Nephron (organoid): ENCODE measurements at regions not wholly inside any gene's neighbourhood (a gene's known extent, or its start where the extent isn't known, plus 50 kb on each side); places are given as distances from the start of the nearest gene placed in this dataset.

ENCODE experiments used
- H3K27ac Mint-ChIP-seq, 3 experiments: 2 replicates each; pipeline ENCODE4 v1.8.0; 2020; ENCODE audit warnings: mixed read lengths in 3 of 3, mild to moderate bottlenecking in 2 of 3, moderate library complexity in 1 of 3
- H3K27me3 Mint-ChIP-seq: 2 replicates; pipeline ENCODE4 v1.8.0; 2021; ENCODE audit warnings: low read depth, mild to moderate bottlenecking, moderate library complexity, mixed read lengths
- H3K36me3 Mint-ChIP-seq: 2 replicates; pipeline ENCODE4 v1.8.0; 2020; ENCODE audit warnings: low read depth, mixed read lengths
- H3K4me1 Mint-ChIP-seq: 2 replicates; pipeline ENCODE4 v1.8.0; 2020; ENCODE audit warnings: mixed read lengths
- H3K4me3 Mint-ChIP-seq, 3 experiments: 2 replicates each; pipeline ENCODE4 v1.8.0; 2020; ENCODE audit warnings: mild to moderate bottlenecking in 3 of 3, mixed read lengths in 3 of 3, moderate library complexity in 2 of 3
- H3K9me3 Mint-ChIP-seq: 2 replicates; pipeline ENCODE4 v1.8.0; 2020; ENCODE audit warnings: mixed read lengths
- CTCF ChIP-seq, 3 experiments: fragments of 200-600 bp; sonication (generic); IDR thresholded peaks; one replicate each; pipeline ENCODE4 v1.5.0; 2021; ENCODE audit warnings: antibody characterized with exemption in 3 of 3; ENCODE audit not compliant: unreplicated experiment in 3 of 3

DNA sequence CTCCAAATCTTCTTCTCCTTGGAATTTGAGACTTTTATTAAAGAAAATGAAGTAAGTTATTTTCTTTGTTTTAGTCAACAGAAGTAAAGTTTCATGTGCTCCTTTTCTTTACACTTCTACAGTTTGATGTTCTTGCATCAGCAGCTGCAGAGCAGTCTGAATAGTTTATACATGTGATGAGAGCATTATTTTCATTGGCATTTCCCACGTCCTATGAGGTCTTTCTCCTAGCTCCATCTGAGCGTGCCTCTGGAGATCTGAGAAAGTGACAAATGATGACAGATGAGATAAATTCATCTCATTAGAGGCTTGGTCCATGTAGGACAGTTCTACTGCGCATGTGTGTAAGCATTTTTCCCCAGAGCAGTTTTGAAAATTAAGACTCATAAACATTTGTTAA is 1290.0 kb downstream of the UQCRFS1 start:
- Mint-ChIP-seq H3K27ac (no peak overlapping the region), H3K9me3 (peaks cover 9% of the 10 kb centered on the region), H3K36me3 (no peaks in the 10 kb centered on the region), H3K4me3 (no peak overlapping the region), H3K27me3 (no peaks in the 10 kb centered on the region), H3K4me1 (no peaks in the 10 kb centered on the region)
- no peak for TF ChIP-seq CTCF (IDR thresholded peaks at IDR 0.05; ENCODE audit: unreplicated experiment in 3 of 3)

GRCh38 chr19:27920774-27921173 is 1292.2 kb downstream of the UQCRFS1 start:
- Mint-ChIP-seq H3K4me3 (no peak overlapping the region), H3K27me3 (no peaks in the 10 kb centered on the region), H3K9me3 (peaks cover 9% of the 10 kb centered on the region), H3K4me1 (no peaks in the 10 kb centered on the region), H3K27ac (no peak overlapping the region), H3K36me3 (no peaks in the 10 kb centered on the region)
- no peak for TF ChIP-seq CTCF (IDR thresholded peaks at IDR 0.05; ENCODE audit: unreplicated experiment in 3 of 3)

- H3K27me3 Mint-ChIP-seq = no peaks in the 10 kb centered on the region
- H3K4me1 Mint-ChIP-seq = no peaks in the 10 kb centered on the region
- H3K9me3 Mint-ChIP-seq = peaks cover 12% of the 10 kb centered on the region
- TF ChIP-seq CTCF (IDR thresholded peaks at IDR 0.05; ENCODE audit: unreplicated experiment in 3 of 3) = no peak
- H3K36me3 Mint-ChIP-seq = no peaks in the 10 kb centered on the region
- H3K4me3 Mint-ChIP-seq = no peak overlapping the region
- no peak overlapping the region for H3K27ac Mint-ChIP-seq
These were observed 1294.1 kb downstream of the UQCRFS1 start for GRCh38 chr19:27918818-27919217.

GRCh38 chr19:27911122-27911898 is 1301.6 kb downstream of the UQCRFS1 start:
- Mint-ChIP-seq H3K27ac (no peak overlapping the region), H3K4me1 (no peaks in the 10 kb centered on the region), H3K27me3 (no peaks in the 10 kb centered on the region), H3K36me3 (no peaks in the 10 kb centered on the region), H3K9me3 (peaks cover 17% of the 10 kb centered on the region), H3K4me3 (no peak overlapping the region)
- TF ChIP-seq CTCF (IDR thresholded peaks at IDR 0.05; ENCODE audit: unreplicated experiment in 3 of 3) = no peak

DNA sequence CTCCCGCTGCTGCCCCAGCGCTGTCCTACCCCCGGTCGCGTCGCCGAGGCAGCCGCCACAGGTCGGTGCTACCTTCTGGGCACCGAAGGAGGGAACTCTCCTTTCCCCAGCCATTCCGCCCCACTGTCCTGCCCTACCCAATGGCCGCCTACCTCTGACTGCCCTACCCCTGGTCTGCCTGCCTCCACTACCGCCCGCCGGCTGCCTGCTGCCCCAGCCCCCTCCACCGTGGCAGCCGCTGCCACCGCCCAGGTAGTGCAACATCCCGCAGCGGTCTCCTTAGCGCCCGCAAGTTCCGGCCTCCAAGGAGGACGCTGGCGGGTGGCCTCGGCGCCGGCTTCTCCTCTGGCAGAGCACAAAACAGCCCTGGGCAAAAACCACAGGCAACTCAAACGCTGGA is 1303.1 kb downstream of the UQCRFS1 start:
- no peaks in the 10 kb centered on the region for H3K4me1 Mint-ChIP-seq
- no peaks in the 10 kb centered on the region for H3K36me3 Mint-ChIP-seq
- H3K27me3 Mint-ChIP-seq = no peaks in the 10 kb centered on the region
- no peak overlapping the region for H3K27ac Mint-ChIP-seq
- peaks cover 19% of the 10 kb centered on the region for H3K9me3 Mint-ChIP-seq
- TF ChIP-seq CTCF (IDR thresholded peaks at IDR 0.05; ENCODE audit: unreplicated experiment in 3 of 3) = no peak
- no peak overlapping the region for H3K4me3 Mint-ChIP-seq

DNA sequence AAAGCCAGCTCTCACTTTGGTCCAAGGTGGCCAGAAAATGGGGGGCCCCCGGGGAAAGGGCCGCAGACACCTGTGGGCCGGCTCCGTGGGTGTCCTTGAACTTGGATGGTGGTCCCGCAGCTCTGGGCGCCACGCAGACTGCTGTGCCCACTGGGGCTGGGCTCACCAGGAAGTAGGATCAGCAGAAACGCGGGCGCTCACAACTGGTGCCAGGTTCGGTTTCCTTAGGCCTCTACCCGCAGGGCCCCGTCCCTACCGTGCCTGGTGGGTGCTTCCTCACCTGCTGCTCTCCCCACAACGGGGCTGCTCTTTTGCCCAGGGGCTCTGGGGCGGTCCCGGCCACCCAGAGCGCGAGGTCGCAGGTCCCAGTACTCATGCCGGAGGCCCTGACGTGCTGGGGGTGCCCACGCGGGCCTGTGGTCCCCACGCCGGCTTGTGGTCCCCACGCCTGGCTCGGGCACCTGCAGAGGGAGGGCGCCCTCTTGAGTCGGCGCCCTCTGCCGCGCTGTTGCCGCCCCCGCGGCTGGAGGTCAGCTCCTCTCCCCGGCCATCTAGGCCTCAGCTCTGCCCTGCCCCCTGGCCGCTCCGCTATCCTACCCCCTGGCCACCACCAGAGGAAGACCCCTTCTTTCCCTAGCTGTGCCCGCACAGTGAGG is 1303.6 kb downstream of the UQCRFS1 start:
- no peak overlapping the region for H3K27ac Mint-ChIP-seq
- H3K4me1 Mint-ChIP-seq = no peaks in the 10 kb centered on the region
- peaks cover 23% of the 10 kb centered on the region for H3K9me3 Mint-ChIP-seq
- no peak for TF ChIP-seq CTCF (IDR thresholded peaks at IDR 0.05; ENCODE audit: unreplicated experiment in 3 of 3)
- H3K27me3 Mint-ChIP-seq = no peaks in the 10 kb centered on the region
- no peaks in the 10 kb centered on the region for H3K36me3 Mint-ChIP-seq
- no peak overlapping the region for H3K4me3 Mint-ChIP-seq
